ENCODE measurements at regions not wholly inside any gene's neighbourhood (a gene's known extent, or its start where the extent isn't known, plus 50 kb on each side); places are given as distances from the start of the nearest gene placed in this dataset.
"Not testable (repeated sequence)": the region's sequence is repeated elsewhere in the genome, so short reads cannot be mapped to it uniquely, and the experiment has no call there.

- not testable (repeated sequence) for TF ChIP-seq CTCF (conservative IDR thresholded peaks at IDR 0.05; ENCODE audit: low read length); EZH2phosphoT487 (IDR thresholded peaks at IDR 0.05; ENCODE audit: borderline replicate concordance)
Observed at GRCh38 chr9:42339671-42340434, 156.4 kb downstream of the SPATA31A6 start.

Measured in Loucy (cell line).